Mesendoderm (in vitro differentiated cells): ENCODE measurements at regions not wholly inside any gene's neighbourhood (a gene's known extent, or its start where the extent isn't known, plus 50 kb on each side); places are given as distances from the start of the nearest gene placed in this dataset.

Source experiments
- DNase-seq: peaks from one replicate; pipeline ENCODE4 v3.0.0; 2013
- H2AK5ac ChIP-seq: 2 replicates; pipeline ENCODE4 v1.6.1; 2013; ENCODE audit warnings: low read length, inconsistent platforms
- H2BK120ac ChIP-seq: 2 replicates; pipeline ENCODE4 v1.6.1; 2013; ENCODE audit warnings: low read depth, mild to moderate bottlenecking, low read length, moderate library complexity, mixed read lengths
- H2BK15ac ChIP-seq: replicated peaks from 2 replicates; pipeline ENCODE4 v1.6.1; 2013; ENCODE audit warnings: low read depth, mild to moderate bottlenecking, moderate library complexity
- H2BK5ac ChIP-seq: 2 replicates; pipeline ENCODE4 v1.6.1; 2013; ENCODE audit warnings: low read length, inconsistent platforms
- H3K18ac ChIP-seq: 2 replicates; pipeline ENCODE4 v1.6.1; 2013; ENCODE audit warnings: mild to moderate bottlenecking, low read length, mixed read lengths
- H3K23ac ChIP-seq: one replicate; pipeline ENCODE4 v1.6.1; 2013; ENCODE audit warnings: low read length
- H3K27ac ChIP-seq: 2 replicates; pipeline ENCODE4 v1.5.1; 2013; ENCODE audit warnings: low read depth, mild to moderate bottlenecking, inconsistent platforms, low read length, moderate library complexity
- H3K27me3 ChIP-seq: 2 replicates; pipeline ENCODE4 v1.6.1; 2013; ENCODE audit warnings: low read length, control low read depth, mild to moderate bottlenecking, inconsistent platforms; ENCODE audit not compliant: insufficient read depth, poor library complexity
- H3K36me3 ChIP-seq: 2 replicates; pipeline ENCODE4 v1.6.1; 2013; ENCODE audit warnings: low read length, inconsistent platforms; ENCODE audit not compliant: control insufficient read depth, insufficient read depth
- H3K4ac ChIP-seq: one replicate; pipeline ENCODE4 v1.6.1; 2013; ENCODE audit warnings: low read depth, mild to moderate bottlenecking, low read length, moderate library complexity
- H3K4me1 ChIP-seq: 2 replicates; pipeline ENCODE4 v1.6.1; 2013; ENCODE audit warnings: low read depth, low read length, inconsistent platforms; ENCODE audit not compliant: control insufficient read depth
- H3K4me2 ChIP-seq: 2 replicates; pipeline ENCODE4 v1.6.1; 2013; ENCODE audit warnings: low read length
- H3K4me3 ChIP-seq: 2 replicates; pipeline ENCODE4 v1.5.1; 2013; ENCODE audit warnings: mild to moderate bottlenecking, low read length
- H3K56ac ChIP-seq: one replicate; pipeline ENCODE4 v1.6.1; 2013; ENCODE audit warnings: low read length
- H3K79me1 ChIP-seq: 2 replicates; pipeline ENCODE4 v1.6.1; 2013; ENCODE audit warnings: low read length, inconsistent platforms
- H3K79me2 ChIP-seq: 2 replicates; pipeline ENCODE4 v1.6.1; 2013; ENCODE audit warnings: mild to moderate bottlenecking, low read length; ENCODE audit not compliant: control insufficient read depth, insufficient read depth
- H3K9ac ChIP-seq: 2 replicates; pipeline ENCODE4 v1.6.1; 2013; ENCODE audit warnings: low read length, inconsistent platforms
- H4K5ac ChIP-seq: one replicate; pipeline ENCODE4 v1.6.1; 2013; ENCODE audit warnings: low read length
- H4K8ac ChIP-seq: one replicate; pipeline ENCODE4 v1.6.1; 2013; ENCODE audit warnings: low read depth, mild to moderate bottlenecking, control low read depth, low read length, moderate library complexity
- WGBS: extraction: QIAGEN DNeasy Blood & Tissue Kit; methylation state at CpG from one replicate; pipeline ENCODE4 v1.1.7; 2013; ENCODE audit warnings: low lambda C conversion rate, missing lambda C conversion rate; ENCODE audit not compliant: insufficient coverage; ENCODE audit errors: extremely low coverage; 5-methylcytosine and 5-hydroxymethylcytosine counted together

GRCh38 chr12:111135293-111135832 is 215.0 kb upstream of the MYL2 start:
- Histone ChIP-seq H3K36me3 (no peaks in the 10 kb centered on the region), H3K27me3 (no peaks in the 10 kb centered on the region), H3K79me1 (no peaks in the 10 kb centered on the region), H2BK15ac (no peak overlapping the region), H3K4ac (no peak overlapping the region), H3K56ac (no peak overlapping the region), H3K4me1 (no peaks in the 10 kb centered on the region), H4K5ac (no peak overlapping the region), H3K79me2 (no peaks in the 10 kb centered on the region), H3K9ac (no peak overlapping the region), H3K4me3 (no peak overlapping the region), H2BK120ac (no peak overlapping the region), H3K4me2 (no peak overlapping the region), H3K23ac (no peak overlapping the region), H4K8ac (no peak overlapping the region), H3K18ac (no peak overlapping the region), H3K27ac (no peak overlapping the region), H2AK5ac (no peak overlapping the region), H2BK5ac (no peak overlapping the region)
- WGBS: no CpG with 5 or more reads among the region's 5 CpGs
- DNase-seq: no peak

- Histone ChIP-seq H3K56ac (no peak overlapping the region), H3K36me3 (no peaks in the 10 kb centered on the region), H3K23ac (no peak overlapping the region), H4K5ac (no peak overlapping the region), H2AK5ac (no peak overlapping the region), H4K8ac (no peak overlapping the region), H2BK5ac (no peak overlapping the region), H3K27me3 (no peaks in the 10 kb centered on the region), H2BK120ac (no peak overlapping the region), H3K18ac (no peak overlapping the region), H3K79me1 (no peaks in the 10 kb centered on the region), H3K9ac (no peak overlapping the region), H3K4me1 (no peaks in the 10 kb centered on the region), H3K4me3 (no peak overlapping the region), H2BK15ac (no peak overlapping the region), H3K4ac (no peak overlapping the region), H3K4me2 (no peak overlapping the region), H3K79me2 (no peaks in the 10 kb centered on the region), H3K27ac (no peak overlapping the region)
- no peak for DNase-seq
These were observed 210.0 kb upstream of the MYL2 start for GRCh38 chr12:111130336-111130735.

- no peak overlapping the region for H2BK5ac ChIP-seq
- H3K23ac ChIP-seq: no peak overlapping the region
- H3K27me3 ChIP-seq: no peaks in the 10 kb centered on the region
- H2BK120ac ChIP-seq: no peak overlapping the region
- H4K5ac ChIP-seq: no peak overlapping the region
- no peak overlapping the region for H3K18ac ChIP-seq
- no peak overlapping the region for H4K8ac ChIP-seq
- no peak overlapping the region for H2AK5ac ChIP-seq
- no peak overlapping the region for H2BK15ac ChIP-seq
- H3K4ac ChIP-seq: no peak overlapping the region
- no peak for DNase-seq
- H3K79me1 ChIP-seq: no peaks in the 10 kb centered on the region
- H3K27ac ChIP-seq: no peak overlapping the region
- no CpG with 5 or more reads among the region's 3 CpGs for WGBS
- no peaks in the 10 kb centered on the region for H3K79me2 ChIP-seq
- no peaks in the 10 kb centered on the region for H3K4me1 ChIP-seq
- H3K4me2 ChIP-seq: no peak overlapping the region
- no peak overlapping the region for H3K56ac ChIP-seq
- no peak overlapping the region for H3K9ac ChIP-seq
- no peak overlapping the region for H3K4me3 ChIP-seq
- H3K36me3 ChIP-seq: no peaks in the 10 kb centered on the region
These were observed 208.9 kb upstream of the MYL2 start for GRCh38 chr12:111129149-111129767.

GRCh38 chr12:111126331-111126730 is 206.0 kb upstream of the MYL2 start:
- Histone ChIP-seq H2BK120ac (no peak overlapping the region), H3K79me1 (no peaks in the 10 kb centered on the region), H3K4ac (no peak overlapping the region), H3K4me1 (no peaks in the 10 kb centered on the region), H3K56ac (no peak overlapping the region), H3K18ac (no peak overlapping the region), H3K79me2 (no peaks in the 10 kb centered on the region), H3K9ac (no peak overlapping the region), H2BK15ac (no peak overlapping the region), H3K4me3 (no peak overlapping the region), H3K27ac (no peak overlapping the region), H3K4me2 (no peak overlapping the region), H3K23ac (no peak overlapping the region), H4K5ac (no peak overlapping the region), H3K27me3 (no peaks in the 10 kb centered on the region), H4K8ac (no peak overlapping the region), H2AK5ac (no peak overlapping the region), H3K36me3 (no peaks in the 10 kb centered on the region), H2BK5ac (no peak overlapping the region)
- DNase-seq: no peak
- WGBS: no CpG with 5 or more reads among the region's 2 CpGs

- H3K4me3 ChIP-seq: no peak overlapping the region
- no peak overlapping the region for H2BK120ac ChIP-seq
- no peaks in the 10 kb centered on the region for H3K36me3 ChIP-seq
- H3K79me2 ChIP-seq: no peaks in the 10 kb centered on the region
- no CpG with 5 or more reads among the region's 4 CpGs for WGBS
- H3K56ac ChIP-seq: no peak overlapping the region
- H3K4ac ChIP-seq: no peak overlapping the region
- H3K9ac ChIP-seq: no peak overlapping the region
- H3K79me1 ChIP-seq: no peaks in the 10 kb centered on the region
- no peak overlapping the region for H2BK5ac ChIP-seq
- H4K5ac ChIP-seq: no peak overlapping the region
- no peak for DNase-seq
- H3K4me2 ChIP-seq: no peak overlapping the region
- H3K18ac ChIP-seq: no peak overlapping the region
- no peak overlapping the region for H2BK15ac ChIP-seq
- no peaks in the 10 kb centered on the region for H3K27me3 ChIP-seq
- no peak overlapping the region for H3K23ac ChIP-seq
- no peaks in the 10 kb centered on the region for H3K4me1 ChIP-seq
- no peak overlapping the region for H2AK5ac ChIP-seq
- H3K27ac ChIP-seq: no peak overlapping the region
- H4K8ac ChIP-seq: no peak overlapping the region
These were observed 203.8 kb upstream of the MYL2 start for GRCh38 chr12:111124183-111124582.

- H3K27me3 ChIP-seq: no peaks in the 10 kb centered on the region
- WGBS: no CpG with 5 or more reads among the region's 6 CpGs
- H3K23ac ChIP-seq: no peak overlapping the region
- H4K5ac ChIP-seq: no peak overlapping the region
- no peak for DNase-seq
- no peak overlapping the region for H2AK5ac ChIP-seq
- no peaks in the 10 kb centered on the region for H3K36me3 ChIP-seq
- no peak overlapping the region for H3K27ac ChIP-seq
- H2BK5ac ChIP-seq: no peak overlapping the region
- H3K4me2 ChIP-seq: no peak overlapping the region
- H2BK15ac ChIP-seq: no peak overlapping the region
- H3K4me1 ChIP-seq: no peaks in the 10 kb centered on the region
- H3K9ac ChIP-seq: no peak overlapping the region
- no peak overlapping the region for H3K56ac ChIP-seq
- H4K8ac ChIP-seq: no peak overlapping the region
- H3K79me2 ChIP-seq: no peaks in the 10 kb centered on the region
- H2BK120ac ChIP-seq: no peak overlapping the region
- no peak overlapping the region for H3K18ac ChIP-seq
- H3K4ac ChIP-seq: no peak overlapping the region
- H3K79me1 ChIP-seq: no peaks in the 10 kb centered on the region
- H3K4me3 ChIP-seq: no peak overlapping the region
These were observed 203.0 kb upstream of the MYL2 start for GRCh38 chr12:111123390-111123789.
